Upper lobe of left lung (tissue), 4 donors: ENCODE measurements at regions not wholly inside any gene's neighbourhood (a gene's known extent, or its start where the extent isn't known, plus 50 kb on each side); places are given as distances from the start of the nearest gene placed in this dataset.

Source experiments
- CTCF ChIP-seq, 6 experiments: fragments of 450-650 bp in 4 of 6; fragments of 200-600 bp in 2 of 6; sonication (generic) in 2 of 6; IDR thresholded peaks; one replicate each; pipeline ENCODE4 v1.5.1; 2016 to 2019; ENCODE audit warnings: antibody characterized with exemption in 6 of 6
- EP300 ChIP-seq, 4 donors: sonication (generic); formaldehyde crosslinking; IDR thresholded peaks; one replicate each; pipeline ENCODE4 v1.5.1; 2017; ENCODE audit warnings: antibody characterized with exemption in 4 of 4, control low read depth in 2 of 4
- POLR2A ChIP-seq, 4 donors: fragments of 450-650 bp; IDR thresholded peaks; one replicate each; pipeline ENCODE4 v1.5.1; 2016 to 2017; ENCODE audit warnings: antibody characterized with exemption in 4 of 4, mild to moderate bottlenecking in 2 of 4
- POLR2AphosphoS5 ChIP-seq, 2 donors: sonication (generic); formaldehyde crosslinking; IDR thresholded peaks; one replicate each; pipeline ENCODE4 v1.5.1; 2017; ENCODE audit warnings: antibody characterized with exemption in 2 of 2

- no peak for TF ChIP-seq POLR2AphosphoS5 (IDR thresholded peaks at IDR 0.05)
- no peak for TF ChIP-seq POLR2A (IDR thresholded peaks at IDR 0.05)
- TF ChIP-seq CTCF (IDR thresholded peaks at IDR 0.05): no peak
- no peak for TF ChIP-seq EP300 (IDR thresholded peaks at IDR 0.05)
These were observed 269.0 kb downstream of the ZNF621 start for GRCh38 chr3:40793730-40794129.
